Trophoblast cell (in vitro differentiated cells and primary cell): ENCODE measurements at regions not wholly inside any gene's neighbourhood (a gene's known extent, or its start where the extent isn't known, plus 50 kb on each side); places are given as distances from the start of the nearest gene placed in this dataset.

Experiments
- DNase-seq, 2 donors: peaks; one replicate each; pipeline ENCODE4 v3.0.0-alpha.2; 2016
- H2AFZ ChIP-seq: 2 replicates; pipeline ENCODE4 v1.6.1; 2013; ENCODE audit warnings: low read length, moderate library complexity, mild to moderate bottlenecking; ENCODE audit not compliant: insufficient read depth, poor library complexity
- H2AK5ac ChIP-seq: 2 replicates; pipeline ENCODE4 v1.6.1; 2013; ENCODE audit warnings: mild to moderate bottlenecking, low read length
- H2BK120ac ChIP-seq: 2 replicates; pipeline ENCODE4 v1.6.1; 2013; ENCODE audit warnings: low read length, mild to moderate bottlenecking, moderate library complexity; ENCODE audit not compliant: insufficient read depth, poor library complexity
- H2BK12ac ChIP-seq: 2 replicates; pipeline ENCODE4 v1.6.1; 2013; ENCODE audit warnings: mild to moderate bottlenecking, low read length, moderate library complexity
- H2BK5ac ChIP-seq: 2 replicates; pipeline ENCODE4 v1.6.1; 2013; ENCODE audit warnings: low read length, low read depth, moderate library complexity, mild to moderate bottlenecking; ENCODE audit not compliant: poor library complexity
- H3K14ac ChIP-seq: 2 replicates; pipeline ENCODE4 v1.6.1; 2013; ENCODE audit warnings: mild to moderate bottlenecking, low read length
- H3K18ac ChIP-seq: 2 replicates; pipeline ENCODE4 v1.6.1; 2013; ENCODE audit warnings: mild to moderate bottlenecking, low read length
- H3K23ac ChIP-seq: 2 replicates; pipeline ENCODE4 v1.6.1; 2013; ENCODE audit warnings: low read length
- H3K27ac ChIP-seq: 2 replicates; pipeline ENCODE4 v1.5.1; 2013; ENCODE audit warnings: low read depth, mild to moderate bottlenecking, inconsistent platforms, low read length, moderate library complexity
- H3K27me3 ChIP-seq: 2 replicates; pipeline ENCODE4 v1.6.1; 2013; ENCODE audit warnings: inconsistent platforms, mild to moderate bottlenecking, low read length, moderate library complexity; ENCODE audit not compliant: insufficient read depth
- H3K36me3 ChIP-seq, 2 experiments: 1 replicate in 1 of 2; 2 replicates in 1 of 2; pipeline ENCODE4 v1.6.1; 2013; ENCODE audit warnings: low read length in 2 of 2, mild to moderate bottlenecking in 2 of 2, moderate library complexity in 1 of 2; ENCODE audit not compliant: insufficient read depth in 2 of 2, control insufficient read depth in 1 of 2
- H3K4ac ChIP-seq: 2 replicates; pipeline ENCODE4 v1.6.1; 2013; ENCODE audit warnings: low read depth, mild to moderate bottlenecking, low read length, moderate library complexity
- H3K4me1 ChIP-seq, 2 experiments: 1 replicate in 1 of 2; 2 replicates in 1 of 2; pipeline ENCODE4 v1.6.1; 2013; ENCODE audit warnings: low read length in 2 of 2, mild to moderate bottlenecking in 2 of 2, moderate library complexity in 1 of 2; ENCODE audit not compliant: insufficient read depth in 2 of 2, control insufficient read depth in 1 of 2
- H3K4me2 ChIP-seq: 2 replicates; pipeline ENCODE4 v1.6.1; 2013; ENCODE audit warnings: inconsistent platforms, mild to moderate bottlenecking, low read length, moderate library complexity
- H3K4me3 ChIP-seq: 2 replicates; pipeline ENCODE4 v1.5.1; 2013; ENCODE audit warnings: mild to moderate bottlenecking, low read depth, low read length, inconsistent platforms
- H3K79me1 ChIP-seq: one replicate; pipeline ENCODE4 v1.6.1; 2013; ENCODE audit warnings: low read length
- H3K79me2 ChIP-seq: 2 replicates; pipeline ENCODE4 v1.6.1; 2013; ENCODE audit warnings: low read length, mild to moderate bottlenecking; ENCODE audit not compliant: control insufficient read depth, insufficient read depth, poor library complexity
- H3K9ac ChIP-seq: 2 replicates; pipeline ENCODE4 v1.6.1; 2013; ENCODE audit warnings: mild to moderate bottlenecking, low read length
- H3K9me3 ChIP-seq: 2 replicates; pipeline ENCODE4 v1.6.1; 2013; ENCODE audit warnings: low read depth, mild to moderate bottlenecking, control low read depth, inconsistent platforms, low read length; ENCODE audit not compliant: insufficient read depth
- H4K12ac ChIP-seq: 2 replicates; pipeline ENCODE4 v1.6.1; 2013; ENCODE audit warnings: low read depth, mild to moderate bottlenecking, low read length, moderate library complexity
- H4K8ac ChIP-seq: 2 replicates; pipeline ENCODE4 v1.6.1; 2013; ENCODE audit warnings: low read depth, mild to moderate bottlenecking, low read length, moderate library complexity
- H4K91ac ChIP-seq: one replicate; pipeline ENCODE4 v1.6.1; 2013; ENCODE audit warnings: low read depth, mild to moderate bottlenecking, low read length, moderate library complexity
- WGBS: extraction: QIAGEN DNeasy Blood & Tissue Kit; methylation state at CpG from one replicate; pipeline ENCODE4 v1.1.7; 2013; ENCODE audit warnings: missing lambda C conversion rate; ENCODE audit not compliant: insufficient read length, insufficient coverage; ENCODE audit errors: extremely low coverage; 5-methylcytosine and 5-hydroxymethylcytosine counted together

GRCh38 chr6:82573254-82573972, 209.8 kb downstream of the TPBG start:
- H3K79me2 ChIP-seq, result no peaks in the 10 kb centered on the region
- no peak overlapping the region for H3K9ac ChIP-seq
- no peak overlapping the region for H3K4me3 ChIP-seq
- no peak overlapping the region for H2BK120ac ChIP-seq
- H2AK5ac ChIP-seq, result no peak overlapping the region
- H4K8ac ChIP-seq, result no peak overlapping the region
- no peak overlapping the region for H3K23ac ChIP-seq
- WGBS, result no CpG with 5 or more reads among the region's 3 CpGs
- no peak overlapping the region for H2AFZ ChIP-seq
- no peak for DNase-seq
- no peak overlapping the region for H2BK5ac ChIP-seq
- no peaks in the 10 kb centered on the region for H3K4me1 ChIP-seq
- H4K91ac ChIP-seq, result no peak overlapping the region
- no peak overlapping the region for H4K12ac ChIP-seq
- no peak overlapping the region for H3K14ac ChIP-seq
- no peak overlapping the region for H3K27ac ChIP-seq
- H3K36me3 ChIP-seq, result no peaks in the 10 kb centered on the region
- no peak overlapping the region for H3K18ac ChIP-seq
- H3K4ac ChIP-seq, result no peak overlapping the region
- no peak overlapping the region for H3K4me2 ChIP-seq
- H3K79me1 ChIP-seq, result no peaks in the 10 kb centered on the region
- no peak overlapping the region for H2BK12ac ChIP-seq
- no peaks in the 10 kb centered on the region for H3K9me3 ChIP-seq
- no peaks in the 10 kb centered on the region for H3K27me3 ChIP-seq

GRCh38 chr6:82576284-82576683, 212.7 kb downstream of the TPBG start:
- Histone ChIP-seq H3K27ac (no peak overlapping the region), H3K4me2 (no peak overlapping the region), H3K36me3 (no peaks in the 10 kb centered on the region), H4K12ac (no peak overlapping the region), H3K79me1 (no peaks in the 10 kb centered on the region), H3K79me2 (no peaks in the 10 kb centered on the region), H2AK5ac (no peak overlapping the region), H3K4ac (no peak overlapping the region), H2BK12ac (no peak overlapping the region), H2BK5ac (no peak overlapping the region), H3K18ac (no peak overlapping the region), H3K23ac (no peak overlapping the region), H3K4me3 (no peak overlapping the region), H3K9me3 (no peaks in the 10 kb centered on the region), H3K14ac (no peak overlapping the region), H3K4me1 (no peaks in the 10 kb centered on the region), H2BK120ac (no peak overlapping the region), H2AFZ (no peak overlapping the region), H3K9ac (no peak overlapping the region), H3K27me3 (no peaks in the 10 kb centered on the region), H4K91ac (no peak overlapping the region), H4K8ac (no peak overlapping the region)
- no CpG with 5 or more reads among the region's 1 CpG for WGBS
- no peak for DNase-seq

GRCh38 chr6:82584194-82584695, 220.6 kb downstream of the TPBG start:
- H3K36me3 ChIP-seq, result no peaks in the 10 kb centered on the region
- no peak overlapping the region for H4K12ac ChIP-seq
- H3K14ac ChIP-seq, result no peak overlapping the region
- H2BK12ac ChIP-seq, result no peak overlapping the region
- no CpG with 5 or more reads among the region's 6 CpGs for WGBS
- H3K23ac ChIP-seq, result no peak overlapping the region
- H4K91ac ChIP-seq, result no peak overlapping the region
- H3K18ac ChIP-seq, result no peak overlapping the region
- no peak overlapping the region for H2AK5ac ChIP-seq
- no peak overlapping the region for H3K4me2 ChIP-seq
- no peak overlapping the region for H2AFZ ChIP-seq
- no peak overlapping the region for H3K27ac ChIP-seq
- H3K9me3 ChIP-seq, result no peaks in the 10 kb centered on the region
- H3K4me3 ChIP-seq, result no peak overlapping the region
- no peak overlapping the region for H2BK5ac ChIP-seq
- no peak overlapping the region for H3K4ac ChIP-seq
- no peaks in the 10 kb centered on the region for H3K79me1 ChIP-seq
- no peak for DNase-seq
- no peaks in the 10 kb centered on the region for H3K27me3 ChIP-seq
- no peak overlapping the region for H2BK120ac ChIP-seq
- H3K4me1 ChIP-seq, result no peaks in the 10 kb centered on the region
- no peak overlapping the region for H4K8ac ChIP-seq
- H3K79me2 ChIP-seq, result no peaks in the 10 kb centered on the region
- H3K9ac ChIP-seq, result no peak overlapping the region

GRCh38 chr6:82584856-82585255, 221.2 kb downstream of the TPBG start:
- H3K23ac ChIP-seq, result no peak overlapping the region
- no peak overlapping the region for H3K4me3 ChIP-seq
- no peaks in the 10 kb centered on the region for H3K36me3 ChIP-seq
- H3K4me1 ChIP-seq, result no peaks in the 10 kb centered on the region
- H3K79me2 ChIP-seq, result no peaks in the 10 kb centered on the region
- no peak overlapping the region for H2BK120ac ChIP-seq
- H3K27me3 ChIP-seq, result no peaks in the 10 kb centered on the region
- no peak overlapping the region for H3K27ac ChIP-seq
- H4K91ac ChIP-seq, result no peak overlapping the region
- WGBS, result no CpG with 5 or more reads among the region's 3 CpGs
- H3K14ac ChIP-seq, result no peak overlapping the region
- H4K12ac ChIP-seq, result no peak overlapping the region
- no peak overlapping the region for H3K9ac ChIP-seq
- no peak overlapping the region for H3K18ac ChIP-seq
- no peak overlapping the region for H2BK12ac ChIP-seq
- H3K4me2 ChIP-seq, result no peak overlapping the region
- no peaks in the 10 kb centered on the region for H3K79me1 ChIP-seq
- DNase-seq, result no peak
- no peak overlapping the region for H2BK5ac ChIP-seq
- H4K8ac ChIP-seq, result no peak overlapping the region
- H2AK5ac ChIP-seq, result no peak overlapping the region
- H3K9me3 ChIP-seq, result no peaks in the 10 kb centered on the region
- H2AFZ ChIP-seq, result no peak overlapping the region
- H3K4ac ChIP-seq, result no peak overlapping the region
